C1 segment of cervical spinal cord (tissue), 14 donors: ENCODE measurements at regions not wholly inside any gene's neighbourhood (a gene's known extent, or its start where the extent isn't known, plus 50 kb on each side); places are given as distances from the start of the nearest gene placed in this dataset.

Experiments used
- DNase-seq, 14 donors: peaks; one replicate each; lab custom pipeline; 2025; lab: John Stamatoyannopoulos, UW

- DNase-seq, result no peak
Measured at GRCh38 chr7:46210467-46210866, 289.4 kb upstream of the IGFBP3 start.

GRCh38 chr7:46209611-46210388 lies 288.7 kb upstream of the IGFBP3 start:
- DNase-seq, result no peak

- DNase-seq, result no peak
Measured at GRCh38 chr7:46208635-46209525, 287.8 kb upstream of the IGFBP3 start.

GRCh38 chr7:46207931-46208634 lies 287.0 kb upstream of the IGFBP3 start:
- DNase-seq, result no peak

GRCh38 chr7:46206476-46207060 lies 285.5 kb upstream of the IGFBP3 start:
- DNase-seq, result no peak

- DNase-seq, result no peak
Measured at GRCh38 chr7:46205478-46205877, 284.4 kb upstream of the IGFBP3 start.

- DNase-seq, result no peak
Measured at GRCh38 chr7:46203926-46204325, 282.9 kb upstream of the IGFBP3 start.

- no peak for DNase-seq
Measured at GRCh38 chr7:46202379-46202778, 281.3 kb upstream of the IGFBP3 start.

- no peak for DNase-seq
Measured at GRCh38 chr7:46201961-46202360, 280.9 kb upstream of the IGFBP3 start.

- DNase-seq, result no peak
Measured at GRCh38 chr7:46198701-46199100, 277.6 kb upstream of the IGFBP3 start.

- no peak for DNase-seq
Measured at GRCh38 chr7:46197785-46198540, 276.9 kb upstream of the IGFBP3 start.

- DNase-seq, result no peak
Measured at GRCh38 chr7:46195934-46196333, 274.9 kb upstream of the IGFBP3 start.

GRCh38 chr7:46192271-46192670 lies 271.2 kb upstream of the IGFBP3 start:
- no peak for DNase-seq

GRCh38 chr7:46191776-46192175 lies 270.7 kb upstream of the IGFBP3 start:
- no peak for DNase-seq

GRCh38 chr7:46191296-46191695 lies 270.2 kb upstream of the IGFBP3 start:
- no peak for DNase-seq

- DNase-seq, result no peak
Measured at GRCh38 chr7:46189255-46189790, 268.3 kb upstream of the IGFBP3 start.

- no peak for DNase-seq
Measured at GRCh38 chr7:46186131-46186530, 265.1 kb upstream of the IGFBP3 start.

- no peak for DNase-seq
Measured at GRCh38 chr7:46179061-46179610, 258.1 kb upstream of the IGFBP3 start.

GRCh38 chr7:46178661-46179060 lies 257.6 kb upstream of the IGFBP3 start:
- no peak for DNase-seq

GRCh38 chr7:46177821-46178220 lies 256.7 kb upstream of the IGFBP3 start:
- DNase-seq, result no peak
